Psoas muscle (tissue), 7 donors: ENCODE measurements at regions not wholly inside any gene's neighbourhood (a gene's known extent, or its start where the extent isn't known, plus 50 kb on each side); places are given as distances from the start of the nearest gene placed in this dataset.

Experiments used
- ATAC-seq, 4 donors: fragments of 200-7000 bp; cut with Tn5 transposase; one replicate each; pipeline ENCODE4 v1.9.1; 2020; ENCODE audit warnings: moderate library complexity in 3 of 4, mild to moderate bottlenecking in 2 of 4
- DNase-seq, 2 donors: peaks; one replicate each; pipeline ENCODE4 v3.0.0-alpha.2; 2020
- H3K27ac ChIP-seq: fragments of 200-600 bp; one replicate; pipeline ENCODE4 v1.8.0; 2022
- H3K27me3 ChIP-seq, 3 donors: fragments of 200-600 bp in 1 of 3; one replicate each; pipeline versions ENCODE4 v1.6.1 to v1.8.0; 2013 to 2022; ENCODE audit warnings: low read length in 2 of 3, mild to moderate bottlenecking in 2 of 3, moderate library complexity in 1 of 3; ENCODE audit not compliant: insufficient read depth in 3 of 3
- H3K36me3 ChIP-seq, 2 donors: fragments of 200-600 bp in 1 of 2; one replicate each; pipeline versions ENCODE4 v1.6.1 to v1.8.0; 2013 to 2022; ENCODE audit warnings: low read depth in 1 of 2, mild to moderate bottlenecking in 1 of 2, moderate library complexity in 1 of 2; ENCODE audit not compliant: insufficient read depth in 1 of 2
- H3K4me1 ChIP-seq: fragments of 200-600 bp; one replicate; pipeline ENCODE4 v1.8.0; 2022
- H3K4me3 ChIP-seq: fragments of 200-600 bp; one replicate; pipeline ENCODE4 v1.8.0; 2022; ENCODE audit warnings: mild to moderate bottlenecking
- H3K9me3 ChIP-seq: fragments of 200-600 bp; one replicate; pipeline ENCODE4 v1.8.0; 2022
- WGBS, 3 donors: extraction: QIAGEN DNeasy Blood & Tissue Kit; methylation state at CpG; one replicate each; pipeline versions ENCODE4 v1.1.6 to v1.1.7; 2013; 5-methylcytosine and 5-hydroxymethylcytosine counted together
- intact Hi-C, 2 donors: fragments of 100-400 bp; cut with DNase I; formaldehyde crosslinking; loops; one replicate each; pipeline versions ENCODE4 v1.11.0 to v1.14.2; 2022
- TF ChIP-seq, protein P1 (sequence below): fragments of 200-600 bp; IDR thresholded peaks from one replicate; pipeline ENCODE4 v1.8.0; 2022; ENCODE audit warnings: antibody characterized with exemption
- donor health status: healthy with polysubstance abuse.
- donor health status: DM: no; HTN: no; CAD: no; lungs with moderate emphysema.
- donor health status: Bipolar disorder and iron deficiency.
- donor health status: healthy.
- donor health status: DM: yes; HTN: yes; CAD: no.
- donor health status: DM: no; HTN: no; CAD: no.
- donor health status: DM: yes; HTN: yes; CAD: no.

DNA sequence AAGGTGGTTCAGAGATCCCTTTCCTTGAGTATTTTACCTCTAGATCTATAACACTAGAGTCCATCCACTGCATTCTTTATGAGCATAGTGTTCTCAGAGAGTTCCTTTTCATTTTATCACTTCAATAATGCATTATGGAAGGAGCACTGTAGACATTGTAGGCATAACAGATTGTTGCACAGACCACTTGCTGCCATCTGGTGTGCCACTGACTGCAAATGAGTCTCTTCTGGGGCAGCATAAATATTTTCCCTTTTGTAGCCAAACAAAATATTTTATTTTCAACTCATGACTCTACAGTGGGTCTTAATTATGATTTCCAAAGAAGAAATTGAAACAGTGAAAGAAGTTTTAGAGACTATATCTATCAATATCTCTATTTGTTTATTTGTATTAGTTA is 290.4 kb downstream of the OLFM3 start:
- Histone ChIP-seq H3K4me3 (no peak overlapping the region), H3K9me3 (no peaks in the 10 kb centered on the region), H3K27me3 (peaks cover 0 to 3% (median 0%) of the 10 kb centered on the region in 3 donors), H3K4me1 (no peaks in the 10 kb centered on the region), H3K36me3 (no peaks in the 10 kb centered on the region), H3K27ac (no peak overlapping the region)
- DNase-seq (no peak), ATAC-seq (no peak)
- TF ChIP-seq, protein P1, sequence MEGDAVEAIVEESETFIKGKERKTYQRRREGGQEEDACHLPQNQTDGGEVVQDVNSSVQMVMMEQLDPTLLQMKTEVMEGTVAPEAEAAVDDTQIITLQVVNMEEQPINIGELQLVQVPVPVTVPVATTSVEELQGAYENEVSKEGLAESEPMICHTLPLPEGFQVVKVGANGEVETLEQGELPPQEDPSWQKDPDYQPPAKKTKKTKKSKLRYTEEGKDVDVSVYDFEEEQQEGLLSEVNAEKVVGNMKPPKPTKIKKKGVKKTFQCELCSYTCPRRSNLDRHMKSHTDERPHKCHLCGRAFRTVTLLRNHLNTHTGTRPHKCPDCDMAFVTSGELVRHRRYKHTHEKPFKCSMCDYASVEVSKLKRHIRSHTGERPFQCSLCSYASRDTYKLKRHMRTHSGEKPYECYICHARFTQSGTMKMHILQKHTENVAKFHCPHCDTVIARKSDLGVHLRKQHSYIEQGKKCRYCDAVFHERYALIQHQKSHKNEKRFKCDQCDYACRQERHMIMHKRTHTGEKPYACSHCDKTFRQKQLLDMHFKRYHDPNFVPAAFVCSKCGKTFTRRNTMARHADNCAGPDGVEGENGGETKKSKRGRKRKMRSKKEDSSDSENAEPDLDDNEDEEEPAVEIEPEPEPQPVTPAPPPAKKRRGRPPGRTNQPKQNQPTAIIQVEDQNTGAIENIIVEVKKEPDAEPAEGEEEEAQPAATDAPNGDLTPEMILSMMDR = no peak
- intact Hi-C loops = no loop called here

DNA sequence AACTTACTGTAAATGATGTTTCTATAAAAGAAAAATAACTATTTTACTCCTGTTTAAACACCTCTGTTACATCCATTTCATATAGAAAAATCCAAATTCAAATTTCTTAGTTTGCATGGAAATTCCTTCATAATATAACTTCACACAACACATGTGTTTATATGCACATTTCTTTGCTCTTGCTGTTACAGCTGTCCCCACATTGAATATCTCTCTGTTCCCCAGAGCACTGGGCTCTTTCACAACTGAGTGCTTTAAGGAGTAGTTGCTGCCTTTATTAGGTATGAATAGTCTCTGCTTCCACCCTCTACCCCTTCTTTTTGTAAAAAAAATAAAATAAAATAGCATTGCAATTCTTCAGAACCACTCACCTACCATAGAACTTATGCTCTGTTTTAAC is 287.0 kb downstream of the OLFM3 start:
- H3K27me3 ChIP-seq = no peaks in the 10 kb centered on the region
- H3K9me3 ChIP-seq = no peaks in the 10 kb centered on the region
- no peak for ATAC-seq
- DNase-seq = no peak
- TF ChIP-seq, protein P1 = no peak
- intact Hi-C loops = no loop called here
- no peaks in the 10 kb centered on the region for H3K36me3 ChIP-seq
- H3K4me1 ChIP-seq = no peaks in the 10 kb centered on the region
- H3K4me3 ChIP-seq = no peak overlapping the region
- H3K27ac ChIP-seq = no peak overlapping the region

DNA sequence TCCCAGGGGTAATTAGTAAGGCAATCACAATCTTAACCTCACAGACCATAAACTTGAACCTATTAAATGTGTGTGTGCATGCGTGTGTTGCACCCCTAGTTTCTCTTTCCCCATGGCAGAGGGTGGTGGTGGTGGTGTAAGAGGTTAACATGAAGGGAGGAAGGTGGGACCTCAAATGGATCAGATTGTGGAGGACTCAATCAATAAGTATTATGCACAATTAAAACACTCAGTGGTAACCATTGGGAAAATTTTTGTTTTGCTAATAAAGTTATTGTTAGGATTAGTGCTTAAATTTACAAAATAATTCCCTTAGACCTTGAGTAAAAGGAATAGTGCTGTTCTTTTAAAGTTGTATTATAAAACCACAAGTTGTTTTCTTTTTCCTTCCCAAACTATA is 283.0 kb downstream of the OLFM3 start:
- Histone ChIP-seq H3K9me3 (no peaks in the 10 kb centered on the region), H3K27ac (no peak overlapping the region), H3K4me3 (no peak overlapping the region), H3K36me3 (no peaks in the 10 kb centered on the region), H3K4me1 (no peaks in the 10 kb centered on the region), H3K27me3 (no peaks in the 10 kb centered on the region)
- DNase-seq (no peak), ATAC-seq (no peak)
- intact Hi-C loops = no loop called here
- 38 to 57% (median 44%) methylated on average over 1 of the region's 1 CpG for WGBS, 3 donors
- TF ChIP-seq, protein P1 = no peak

DNA sequence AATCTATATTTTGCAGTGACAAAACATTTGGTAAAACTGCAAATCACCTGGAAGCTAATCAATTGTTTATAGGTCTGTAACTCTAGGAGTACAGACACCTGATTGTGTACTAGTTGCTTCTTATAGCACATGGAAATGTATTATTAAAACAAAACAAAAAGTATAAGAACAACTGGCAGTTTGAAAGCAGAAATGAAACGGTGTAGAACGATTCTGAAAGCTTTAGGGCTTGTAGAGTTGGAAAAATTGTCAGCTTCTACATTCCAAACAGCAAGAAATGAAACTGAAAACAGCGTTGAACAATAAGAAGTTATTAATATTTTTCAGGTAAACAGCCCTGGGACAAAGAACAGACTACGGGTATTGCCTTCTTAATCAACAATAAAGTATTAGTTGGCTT is 273.3 kb downstream of the OLFM3 start:
- Histone ChIP-seq H3K4me3 (no peak overlapping the region), H3K27me3 (no peaks in the 10 kb centered on the region), H3K4me1 (no peaks in the 10 kb centered on the region), H3K9me3 (no peaks in the 10 kb centered on the region), H3K27ac (no peak overlapping the region), H3K36me3 (no peaks in the 10 kb centered on the region)
- 74 to 77% (median 76%) methylated on average over 4 of the region's 4 CpGs for WGBS, 3 donors
- intact Hi-C loops = no loop called here
- no peak for DNase-seq
- TF ChIP-seq, protein P1 = no peak
- no peak for ATAC-seq

DNA sequence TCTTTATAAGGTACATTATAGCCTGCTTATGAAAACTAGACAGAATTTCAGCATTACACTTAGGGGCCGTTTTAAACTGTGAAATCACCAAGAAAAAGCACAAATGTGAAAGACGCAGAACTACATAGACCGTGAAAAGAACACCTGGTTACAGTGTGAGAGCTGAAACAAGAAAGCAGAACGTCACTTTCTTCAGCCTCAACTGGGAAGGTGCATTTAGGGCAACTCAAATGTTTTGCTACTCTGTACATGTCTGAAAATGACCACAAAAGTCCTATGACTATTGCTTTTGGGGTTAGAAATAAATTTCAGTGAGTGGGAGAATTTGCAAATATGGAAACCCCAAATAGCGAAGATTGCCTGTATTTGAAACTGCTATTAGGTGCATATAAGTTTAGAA is 268.7 kb downstream of the OLFM3 start:
- intact Hi-C loops = no loop called here
- WGBS, 3 donors = 40 to 41% (median 41%) methylated on average over 5 of the region's 5 CpGs

More for the DNA sequence above, 268.7 kb downstream of the OLFM3 start:
- no peak for DNase-seq
- ATAC-seq = no peak
- TF ChIP-seq, protein P1 = no peak
- Histone ChIP-seq H3K4me3 (no peak overlapping the region), H3K4me1 (no peaks in the 10 kb centered on the region), H3K36me3 (no peaks in the 10 kb centered on the region), H3K27ac (no peak overlapping the region), H3K27me3 (no peaks in the 10 kb centered on the region), H3K9me3 (no peaks in the 10 kb centered on the region)
